Hepatocyte (in vitro differentiated cells): ENCODE measurements at regions not wholly inside any gene's neighbourhood (a gene's known extent, or its start where the extent isn't known, plus 50 kb on each side); places are given as distances from the start of the nearest gene placed in this dataset.

Experiments
- DNase-seq: peaks from one replicate; pipeline ENCODE4 v3.0.0-alpha.2; 2016; ENCODE audit warnings: low spot score
- H2AFZ ChIP-seq: fragments of 200-600 bp; sonication (generic); 2 replicates; pipeline ENCODE4 v1.6.0; 2016; ENCODE audit warnings: antibody characterized with exemption, mild to moderate bottlenecking
- H3K27ac ChIP-seq: fragments of 200-600 bp; sonication (generic); 2 replicates; pipeline ENCODE4 v1.5.1; 2016; ENCODE audit warnings: mild to moderate bottlenecking
- H3K27me3 ChIP-seq: fragments of 200-600 bp; sonication (generic); 2 replicates; pipeline ENCODE4 v1.6.1; 2016
- H3K36me3 ChIP-seq: fragments of 200-600 bp; sonication (generic); replicated peaks from 2 replicates; pipeline ENCODE4 v1.5.1; 2016; ENCODE audit warnings: low read depth; ENCODE audit not compliant: insufficient read depth
- H3K4me1 ChIP-seq: fragments of 200-600 bp; sonication (generic); 2 replicates; pipeline ENCODE4 v1.5.1; 2016; ENCODE audit warnings: mild to moderate bottlenecking, moderate library complexity; ENCODE audit not compliant: insufficient read depth
- H3K4me2 ChIP-seq: fragments of 200-600 bp; sonication (generic); 2 replicates; pipeline ENCODE4 v1.6.0; 2016
- H3K4me3 ChIP-seq: fragments of 200-600 bp; sonication (generic); 2 replicates; pipeline ENCODE4 v1.5.1; 2016; ENCODE audit warnings: mild to moderate bottlenecking
- H3K79me2 ChIP-seq: fragments of 200-600 bp; sonication (generic); 2 replicates; pipeline ENCODE4 v1.6.0; 2017; ENCODE audit warnings: mild to moderate bottlenecking
- H3K9me2 ChIP-seq: fragments of 200-600 bp; sonication (generic); replicated peaks from 2 replicates; pipeline ENCODE4 v1.6.0; 2017; ENCODE audit warnings: mild to moderate bottlenecking; ENCODE audit not compliant: insufficient read depth
- H3K9me3 ChIP-seq: fragments of 200-600 bp; sonication (generic); 2 replicates; pipeline ENCODE4 v1.5.1; 2016; ENCODE audit warnings: low read depth, mild to moderate bottlenecking
- H4K20me1 ChIP-seq: fragments of 200-600 bp; sonication (generic); 2 replicates; pipeline ENCODE4 v1.6.0; 2016; ENCODE audit warnings: mild to moderate bottlenecking; ENCODE audit not compliant: insufficient read depth, poor library complexity, severe bottlenecking
- CTCF ChIP-seq: fragments of 200-600 bp; sonication (generic); IDR thresholded peaks from 2 replicates; pipeline ENCODE4 v1.5.1; 2016; ENCODE audit warnings: antibody characterized with exemption, mild to moderate bottlenecking; ENCODE audit not compliant: poor library complexity
- EZH2 ChIP-seq: fragments of 200-600 bp; sonication (generic); IDR thresholded peaks from 2 replicates; pipeline ENCODE4 v1.6.1; 2016; ENCODE audit warnings: antibody characterized with exemption, mild to moderate bottlenecking, borderline replicate concordance
- EZH2phosphoT487 ChIP-seq: fragments of 200-600 bp; sonication (generic); IDR thresholded peaks from one replicate; pipeline ENCODE4 v1.6.1; 2018; ENCODE audit warnings: antibody characterized with exemption, mild to moderate bottlenecking, low read depth, moderate library complexity; ENCODE audit not compliant: unreplicated experiment, severe bottlenecking
- WGBS: methylation state at CpG from one replicate; pipeline ENCODE4 v1.1.6; 2016; ENCODE audit warnings: low lambda C conversion rate; ENCODE audit errors: missing lambda C conversion rate; 5-methylcytosine and 5-hydroxymethylcytosine counted together

- no peak overlapping the region for H3K27ac ChIP-seq
- H3K9me2 ChIP-seq: no peaks in the 10 kb centered on the region
- H3K9me3 ChIP-seq: no peaks in the 10 kb centered on the region
- H3K4me1 ChIP-seq: peaks cover under 1% of the 10 kb centered on the region
- H2AFZ ChIP-seq: no peak overlapping the region
- no peak for TF ChIP-seq EZH2
- TF ChIP-seq EZH2phosphoT487: no peak
- TF ChIP-seq CTCF: no peak
- H3K79me2 ChIP-seq: no peaks in the 10 kb centered on the region
- no peaks in the 10 kb centered on the region for H3K27me3 ChIP-seq
- H3K4me3 ChIP-seq: no peak overlapping the region
- DNase-seq: no peak
- H4K20me1 ChIP-seq: no peaks in the 10 kb centered on the region
- no peak overlapping the region for H3K4me2 ChIP-seq
- no peaks in the 10 kb centered on the region for H3K36me3 ChIP-seq
These were observed 424.1 kb upstream of the DYNLRB2 start for GRCh38 chr16:80116711-80117110.

GRCh38 chr16:80114699-80115098, 426.1 kb upstream of the DYNLRB2 start:
- Histone ChIP-seq H3K9me3 (no peaks in the 10 kb centered on the region), H2AFZ (no peak overlapping the region), H3K27ac (no peak overlapping the region), H3K4me2 (no peak overlapping the region), H3K9me2 (no peaks in the 10 kb centered on the region), H3K79me2 (no peaks in the 10 kb centered on the region), H4K20me1 (no peaks in the 10 kb centered on the region), H3K27me3 (no peaks in the 10 kb centered on the region), H3K4me1 (no peaks in the 10 kb centered on the region), H3K4me3 (no peak overlapping the region), H3K36me3 (no peaks in the 10 kb centered on the region)
- DNase-seq: no peak
- TF ChIP-seq CTCF: no peak
- TF ChIP-seq EZH2phosphoT487: no peak
- no peak for TF ChIP-seq EZH2
- WGBS: 80% methylated on average over 2 of the region's 2 CpGs

- Histone ChIP-seq H2AFZ (no peak overlapping the region), H3K36me3 (no peaks in the 10 kb centered on the region), H3K4me2 (no peak overlapping the region), H3K79me2 (no peaks in the 10 kb centered on the region), H3K27ac (no peak overlapping the region), H3K4me1 (no peaks in the 10 kb centered on the region), H3K4me3 (no peak overlapping the region), H3K9me2 (no peaks in the 10 kb centered on the region), H4K20me1 (no peaks in the 10 kb centered on the region), H3K9me3 (no peaks in the 10 kb centered on the region), H3K27me3 (no peaks in the 10 kb centered on the region)
- WGBS: 80% methylated on average over 4 of the region's 4 CpGs
- TF ChIP-seq EZH2 (no peak), EZH2phosphoT487 (no peak), CTCF (no peak)
- no peak for DNase-seq
These were observed 426.8 kb upstream of the DYNLRB2 start for GRCh38 chr16:80113873-80114574.

- WGBS: 84% methylated on average over 7 of the region's 7 CpGs
- no peaks in the 10 kb centered on the region for H3K79me2 ChIP-seq
- TF ChIP-seq CTCF: no peak
- no peak for TF ChIP-seq EZH2phosphoT487
- TF ChIP-seq EZH2: no peak
These were observed 431.2 kb upstream of the DYNLRB2 start for GRCh38 chr16:80109581-80109980.

More at GRCh38 chr16:80109581-80109980, 431.2 kb upstream of the DYNLRB2 start:
- Histone ChIP-seq H4K20me1 (no peaks in the 10 kb centered on the region), H3K27me3 (no peaks in the 10 kb centered on the region), H2AFZ (no peak overlapping the region), H3K4me2 (no peak overlapping the region), H3K27ac (no peak overlapping the region), H3K9me3 (no peaks in the 10 kb centered on the region), H3K4me1 (no peaks in the 10 kb centered on the region), H3K36me3 (no peaks in the 10 kb centered on the region), H3K4me3 (no peak overlapping the region), H3K9me2 (no peaks in the 10 kb centered on the region)
- DNase-seq: no peak
